Stimulated activated CD4-positive, alpha-beta T cell treated with anti-CD3 and anti-CD28 coated beads, Interleukin-12 subunit alpha, Interleukin-12 subunit beta, amount 100 ng/mL, for 4 hours (primary cell): ENCODE measurements at regions not wholly inside any gene's neighbourhood (a gene's known extent, or its start where the extent isn't known, plus 50 kb on each side); places are given as distances from the start of the nearest gene placed in this dataset.

ENCODE experiments used
- DNase-seq: peaks from one replicate; pipeline ENCODE4 v3.0.0-alpha.2; 2020

- DNase-seq = no peak
Observed at GRCh38 chr11:128251140-128251539, 336.2 kb downstream of the ETS1 start.

GRCh38 chr11:128250482-128250881, 336.9 kb downstream of the ETS1 start:
- no peak for DNase-seq

- no peak for DNase-seq
Observed at GRCh38 chr11:128246810-128247594, 340.4 kb downstream of the ETS1 start.

GRCh38 chr11:128246364-128246801, 341.0 kb downstream of the ETS1 start:
- no peak for DNase-seq

GRCh38 chr11:128244871-128245270, 342.5 kb downstream of the ETS1 start:
- no peak for DNase-seq

- DNase-seq = no peak
Observed at GRCh38 chr11:128242451-128242850, 344.9 kb downstream of the ETS1 start.

GRCh38 chr11:128240546-128240945, 346.8 kb downstream of the ETS1 start:
- no peak for DNase-seq

- no peak for DNase-seq
Observed at GRCh38 chr11:128239306-128239705, 348.1 kb downstream of the ETS1 start.

GRCh38 chr11:128238521-128239265, 348.7 kb downstream of the ETS1 start:
- no peak for DNase-seq

GRCh38 chr11:128236506-128237498, 350.6 kb downstream of the ETS1 start:
- DNase-seq = no peak

- DNase-seq = no peak
Observed at GRCh38 chr11:128235958-128236357, 351.4 kb downstream of the ETS1 start.

- no peak for DNase-seq
Observed at GRCh38 chr11:128235426-128235825, 351.9 kb downstream of the ETS1 start.

- no peak for DNase-seq
Observed at GRCh38 chr11:128234143-128234542, 353.2 kb downstream of the ETS1 start.

GRCh38 chr11:128232588-128232987, 354.8 kb downstream of the ETS1 start:
- peak; percentile 37 for DNase-seq

- DNase-seq = no peak
Observed at GRCh38 chr11:128231845-128232410, 355.4 kb downstream of the ETS1 start.

- DNase-seq = no peak
Observed at GRCh38 chr11:128227466-128227865, 359.9 kb downstream of the ETS1 start.

GRCh38 chr11:128226106-128226716, 361.1 kb downstream of the ETS1 start:
- DNase-seq = peak; percentile 22

GRCh38 chr11:128222245-128222884, 365.0 kb downstream of the ETS1 start:
- DNase-seq = no peak

GRCh38 chr11:128219731-128220120, 367.6 kb downstream of the ETS1 start:
- DNase-seq = no peak

GRCh38 chr11:128216198-128216597, 371.2 kb downstream of the ETS1 start:
- no peak for DNase-seq

- no peak for DNase-seq
Observed at GRCh38 chr11:128215238-128215882, 372.0 kb downstream of the ETS1 start.
